Activated naive CD8-positive, alpha-beta T cell treated with anti-CD3 and anti-CD28 coated beads, Interleukin-2, amount 10 ng/mL, durations not matched to agents 7 days and 5 days (primary cell): ENCODE measurements at regions not wholly inside any gene's neighbourhood (a gene's known extent, or its start where the extent isn't known, plus 50 kb on each side); places are given as distances from the start of the nearest gene placed in this dataset.
"Not testable (repeated sequence)": the region's sequence is repeated elsewhere in the genome, so short reads cannot be mapped to it uniquely, and the experiment has no call there.

ENCODE experiments used
- ATAC-seq: fragments of 150-1000 bp; cut with Tn5 transposase; one replicate; pipeline ENCODE4 v1.10.0; 2021; ENCODE audit warnings: low read depth, moderate library complexity
- POLR2A ChIA-PET: fragments of 350-600 bp; sonication (Branson Sonifier 250); formaldehyde crosslinking; loops from one replicate; lab custom pipeline; 2021; ENCODE audit warnings: antibody characterized with exemption; lab: Charles Lee
- DNase-seq: peaks from one replicate; pipeline ENCODE4 v3.0.0; 2021
- H3K27ac Mint-ChIP-seq: one replicate; pipeline ENCODE4 v1.8.0; 2022; ENCODE audit warnings: mild to moderate bottlenecking, mixed read lengths
- H3K27me3 Mint-ChIP-seq: one replicate; pipeline ENCODE4 v1.8.0; 2022; ENCODE audit warnings: mild to moderate bottlenecking, moderate library complexity, mixed read lengths
- H3K36me3 Mint-ChIP-seq: one replicate; pipeline ENCODE4 v1.8.0; 2021; ENCODE audit warnings: mild to moderate bottlenecking, mixed read lengths
- H3K4me1 Mint-ChIP-seq: one replicate; pipeline ENCODE4 v1.8.0; 2021; ENCODE audit warnings: mixed read lengths
- H3K4me3 Mint-ChIP-seq: one replicate; pipeline ENCODE4 v1.8.0; 2022; ENCODE audit warnings: mild to moderate bottlenecking, moderate library complexity, mixed read lengths
- H3K9me3 Mint-ChIP-seq: one replicate; pipeline ENCODE4 v1.8.0; 2021; ENCODE audit warnings: mixed read lengths

DNA sequence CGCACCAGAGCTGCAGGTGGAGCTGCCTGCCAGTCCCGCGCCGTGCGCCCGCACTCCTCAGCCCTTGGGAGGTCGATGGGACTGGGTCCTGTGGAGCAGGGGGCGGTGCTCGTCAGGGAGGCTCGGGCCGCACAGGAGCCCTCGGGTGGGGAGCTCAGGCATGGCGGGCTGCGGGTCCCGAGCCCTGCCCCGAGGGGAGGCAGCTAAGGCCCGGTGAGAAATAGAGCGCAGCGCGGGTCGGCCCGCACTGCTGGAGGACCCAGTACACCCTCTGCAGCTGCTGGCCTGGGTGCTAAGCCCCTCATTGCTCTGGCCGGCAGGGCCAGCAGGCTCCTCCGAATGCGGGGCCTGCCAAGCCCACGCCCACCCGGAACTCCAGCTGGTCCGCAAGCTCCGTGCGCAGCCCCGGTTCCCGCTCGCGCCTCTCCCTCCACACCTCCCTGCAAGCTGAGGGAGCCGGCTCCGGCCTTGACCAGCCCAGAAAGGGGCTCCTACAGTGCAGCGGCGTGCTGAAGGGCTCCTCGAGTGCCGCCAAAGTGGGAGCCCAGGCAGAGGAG is 403.7 kb upstream of the KLHL1 start:
- H3K27ac Mint-ChIP-seq, H3K36me3 Mint-ChIP-seq, POLR2A ChIA-PET, DNase-seq, H3K4me3 Mint-ChIP-seq, H3K27me3 Mint-ChIP-seq, H3K4me1 Mint-ChIP-seq, ATAC-seq, H3K9me3 Mint-ChIP-seq: not testable (repeated sequence)

GRCh38 chr13:70505809-70506208 is 397.6 kb upstream of the KLHL1 start:
- no peaks in the 10 kb centered on the region for H3K4me1 Mint-ChIP-seq
- no peak overlapping the region for H3K27ac Mint-ChIP-seq
- ATAC-seq (no peak), DNase-seq (no peak)
- H3K27me3 Mint-ChIP-seq, result no peaks in the 10 kb centered on the region
- H3K36me3 Mint-ChIP-seq, result no peaks in the 10 kb centered on the region
- H3K9me3 Mint-ChIP-seq, result peaks cover 12% of the 10 kb centered on the region
- H3K4me3 Mint-ChIP-seq, result no peak overlapping the region
- POLR2A ChIA-PET, result no interaction called here

DNA sequence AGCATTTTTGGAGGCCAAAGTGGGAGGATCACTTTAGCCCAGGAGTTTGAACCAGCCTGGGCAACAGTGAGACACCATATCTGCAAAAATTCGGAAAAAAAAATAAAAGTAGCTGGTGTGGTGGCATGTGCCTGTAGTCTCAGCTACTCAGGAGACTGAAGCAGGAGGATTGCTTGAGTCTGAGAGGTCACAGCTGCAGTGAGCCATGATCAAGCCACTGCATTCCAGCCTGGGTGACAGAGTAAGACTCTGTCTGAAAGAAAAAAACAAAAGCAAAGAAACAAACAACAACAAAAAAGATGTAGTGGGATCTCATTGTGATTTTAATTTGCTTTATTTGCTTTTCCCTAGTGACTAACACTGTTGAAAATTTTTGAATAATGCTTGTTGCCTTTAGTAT is 394.7 kb upstream of the KLHL1 start:
- no peak overlapping the region for H3K4me3 Mint-ChIP-seq
- no peaks in the 10 kb centered on the region for H3K27me3 Mint-ChIP-seq
- POLR2A ChIA-PET, result no interaction called here
- H3K9me3 Mint-ChIP-seq, result peaks cover 9% of the 10 kb centered on the region
- DNase-seq (no peak), ATAC-seq (no peak)
- H3K36me3 Mint-ChIP-seq, result no peaks in the 10 kb centered on the region
- H3K4me1 Mint-ChIP-seq, result no peaks in the 10 kb centered on the region
- no peak overlapping the region for H3K27ac Mint-ChIP-seq

DNA sequence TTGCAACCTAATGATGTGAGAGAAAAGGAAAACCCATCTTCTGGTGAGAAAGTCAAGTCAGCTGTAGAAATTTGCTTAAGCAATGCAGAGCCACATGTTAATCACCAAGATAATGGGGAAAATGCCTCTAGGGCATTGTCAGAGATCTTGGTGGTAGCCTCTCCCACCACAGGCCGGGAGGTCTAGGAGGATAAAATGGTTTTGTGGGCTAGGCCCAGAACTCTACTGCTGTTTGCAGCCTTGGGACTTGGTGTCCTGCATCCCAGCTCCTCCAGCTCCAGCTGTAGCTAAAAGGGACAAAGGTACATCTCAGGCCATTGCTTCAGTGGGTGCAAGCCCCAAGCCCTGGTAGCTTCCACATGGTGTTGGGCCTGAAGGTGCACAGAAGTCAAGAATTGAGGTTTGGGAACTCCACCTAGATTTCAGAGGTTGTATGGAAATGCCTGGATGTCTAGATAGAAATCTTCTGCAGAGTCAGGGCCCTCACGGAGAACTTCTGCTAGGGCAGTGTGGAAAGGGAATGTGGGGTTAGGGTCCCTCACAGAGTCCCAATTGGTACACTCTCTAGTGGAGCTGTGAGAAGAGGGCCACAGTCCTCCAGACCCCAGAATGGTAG is 382.2 kb upstream of the KLHL1 start:
- ATAC-seq, result no peak
- no peak for DNase-seq
- H3K9me3 Mint-ChIP-seq, result peaks cover 6% of the 10 kb centered on the region
- H3K4me1 Mint-ChIP-seq, result no peaks in the 10 kb centered on the region
- no peak overlapping the region for H3K27ac Mint-ChIP-seq
- POLR2A ChIA-PET, result no interaction called here
- H3K27me3 Mint-ChIP-seq, result no peaks in the 10 kb centered on the region
- H3K4me3 Mint-ChIP-seq, result no peak overlapping the region
- no peaks in the 10 kb centered on the region for H3K36me3 Mint-ChIP-seq

DNA sequence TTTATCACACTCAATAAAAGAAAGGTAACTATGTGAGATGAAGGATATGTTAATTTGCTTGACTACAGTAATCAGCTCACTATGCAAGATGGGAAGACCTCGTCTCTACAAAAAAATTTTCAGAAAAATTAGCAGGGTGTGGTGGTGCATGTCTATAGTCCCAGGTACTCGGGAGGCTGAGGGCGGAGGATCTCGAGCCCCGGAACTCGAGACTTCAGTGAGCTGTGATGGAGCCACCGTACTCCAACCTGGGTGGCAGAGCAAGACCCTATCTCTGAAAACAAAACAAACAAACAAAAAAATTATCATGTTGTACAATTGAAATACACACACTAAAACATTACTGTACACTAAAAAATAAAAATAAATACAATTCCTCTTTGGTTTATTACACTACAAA is 376.7 kb upstream of the KLHL1 start:
- no peaks in the 10 kb centered on the region for H3K4me1 Mint-ChIP-seq
- H3K4me3 Mint-ChIP-seq, result no peak overlapping the region
- H3K27ac Mint-ChIP-seq, result no peak overlapping the region
- DNase-seq, result no peak
- H3K9me3 Mint-ChIP-seq, result peaks cover 6% of the 10 kb centered on the region
- POLR2A ChIA-PET, result no interaction called here
- no peaks in the 10 kb centered on the region for H3K36me3 Mint-ChIP-seq
- no peaks in the 10 kb centered on the region for H3K27me3 Mint-ChIP-seq
- ATAC-seq, result no peak

DNA sequence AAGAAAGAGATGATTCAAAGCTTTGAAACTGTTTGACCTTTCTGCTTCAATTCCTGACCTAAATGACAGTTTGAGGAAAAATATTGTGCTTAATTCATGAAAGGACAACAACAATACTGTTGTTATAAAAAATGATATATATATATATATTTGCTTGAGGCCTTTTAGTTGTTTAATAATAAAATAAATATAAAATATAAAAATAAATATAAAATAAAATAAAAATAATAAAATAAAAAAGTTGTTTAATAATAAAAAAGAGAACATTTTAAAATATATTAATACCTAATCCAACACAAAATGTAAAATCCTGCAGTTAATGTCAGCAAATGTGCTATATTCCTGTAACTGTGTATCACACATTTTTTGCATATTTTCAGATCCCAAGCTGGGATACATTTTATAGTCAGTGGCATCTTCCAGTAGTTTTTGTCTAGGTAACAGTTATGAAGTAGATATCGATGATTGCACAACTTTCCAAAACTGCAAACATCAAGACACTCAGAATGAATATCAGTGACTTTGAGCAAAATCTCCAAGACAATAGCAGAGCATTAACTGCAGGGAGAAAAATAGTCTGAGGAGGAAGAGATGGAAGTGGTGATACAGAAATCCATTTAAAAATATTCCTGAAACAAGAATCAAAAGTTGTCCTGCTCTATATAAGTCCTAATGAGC is 375.5 kb upstream of the KLHL1 start:
- Mint-ChIP-seq H3K27me3 (no peaks in the 10 kb centered on the region), H3K4me1 (no peaks in the 10 kb centered on the region), H3K9me3 (no peaks in the 10 kb centered on the region), H3K4me3 (no peak overlapping the region), H3K36me3 (no peaks in the 10 kb centered on the region), H3K27ac (no peak overlapping the region)
- POLR2A ChIA-PET, result no interaction called here
- DNase-seq, result no peak
- no peak for ATAC-seq

DNA sequence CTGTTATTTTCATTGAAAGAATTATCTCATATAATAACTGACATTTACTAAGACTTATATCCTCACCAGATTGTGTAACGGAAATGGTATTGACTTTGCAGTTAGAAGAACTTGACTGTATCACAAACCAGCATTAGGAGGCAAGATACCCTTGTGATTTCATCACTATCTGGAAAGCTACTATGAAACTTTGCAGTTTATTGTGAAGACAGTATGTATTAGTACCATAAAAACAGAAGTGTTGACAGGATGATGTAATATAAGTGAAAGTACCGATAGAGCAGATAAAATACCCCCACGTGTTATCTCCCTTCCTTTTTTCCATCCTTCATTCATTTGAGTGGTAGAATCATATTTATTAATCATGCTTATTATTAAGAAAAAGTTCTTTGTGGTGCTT is 365.7 kb upstream of the KLHL1 start:
- Mint-ChIP-seq H3K4me1 (no peaks in the 10 kb centered on the region), H3K4me3 (no peak overlapping the region), H3K9me3 (no peaks in the 10 kb centered on the region), H3K27ac (no peak overlapping the region), H3K27me3 (no peaks in the 10 kb centered on the region), H3K36me3 (no peaks in the 10 kb centered on the region)
- DNase-seq (no peak), ATAC-seq (no peak)
- POLR2A ChIA-PET, result no interaction called here

- Mint-ChIP-seq H3K4me1 (no peaks in the 10 kb centered on the region), H3K27me3 (no peaks in the 10 kb centered on the region), H3K36me3 (no peaks in the 10 kb centered on the region), H3K9me3 (no peaks in the 10 kb centered on the region), H3K27ac (no peak overlapping the region), H3K4me3 (no peak overlapping the region)
- ATAC-seq (no peak), DNase-seq (no peak)
- POLR2A ChIA-PET, result no interaction called here
Observed at GRCh38 chr13:70469077-70469476, 360.8 kb upstream of the KLHL1 start.

GRCh38 chr13:70457474-70457873 is 349.2 kb upstream of the KLHL1 start:
- no peaks in the 10 kb centered on the region for H3K36me3 Mint-ChIP-seq
- POLR2A ChIA-PET, result no interaction called here
- H3K27me3 Mint-ChIP-seq, result no peaks in the 10 kb centered on the region
- H3K9me3 Mint-ChIP-seq, result peaks cover 10% of the 10 kb centered on the region
- ATAC-seq, result no peak
- no peak for DNase-seq
- no peaks in the 10 kb centered on the region for H3K4me1 Mint-ChIP-seq
- no peak overlapping the region for H3K27ac Mint-ChIP-seq
- H3K4me3 Mint-ChIP-seq, result no peak overlapping the region

- no peak for ATAC-seq
Observed at GRCh38 chr13:70448820-70449219, 340.6 kb upstream of the KLHL1 start.

DNA sequence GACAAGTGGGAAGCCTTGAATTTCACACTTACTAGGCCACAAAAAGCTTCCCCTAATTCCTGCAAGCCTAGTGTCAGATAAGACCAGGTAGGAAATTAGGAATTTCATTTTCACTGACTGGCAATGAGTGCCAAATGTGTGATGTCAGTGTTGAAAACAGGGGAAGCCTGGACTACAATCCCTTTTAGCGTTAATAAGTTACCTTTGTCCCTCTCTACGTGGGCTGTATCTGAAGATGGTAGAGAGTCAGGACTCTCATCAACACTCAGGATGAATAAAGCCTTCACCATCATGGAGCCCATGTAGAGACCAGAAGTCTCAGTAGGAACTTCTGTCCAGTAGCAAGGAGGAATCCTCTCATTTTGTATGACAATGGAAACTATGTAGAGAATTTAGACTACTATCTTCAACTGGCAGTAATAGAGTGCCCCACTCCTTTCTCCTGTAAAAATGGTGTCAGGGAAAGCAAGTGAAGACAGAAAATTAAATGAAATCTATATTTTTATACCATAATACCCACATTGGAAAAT is 324.1 kb upstream of the KLHL1 start:
- H3K27me3 Mint-ChIP-seq, result no peaks in the 10 kb centered on the region
- H3K4me1 Mint-ChIP-seq, result no peaks in the 10 kb centered on the region
- POLR2A ChIA-PET, result no interaction called here
- ATAC-seq (no peak), DNase-seq (no peak)
- H3K9me3 Mint-ChIP-seq, result peaks cover 2% of the 10 kb centered on the region
- H3K27ac Mint-ChIP-seq, result no peak overlapping the region
- H3K36me3 Mint-ChIP-seq, result no peaks in the 10 kb centered on the region
- H3K4me3 Mint-ChIP-seq, result no peak overlapping the region

More at GRCh38 chr13:70448820-70449219, 340.6 kb upstream of the KLHL1 start:
- POLR2A ChIA-PET, result no interaction called here
- H3K27ac Mint-ChIP-seq, result no peak overlapping the region
- no peak overlapping the region for H3K4me3 Mint-ChIP-seq
- DNase-seq, result no peak
- H3K9me3 Mint-ChIP-seq, result no peaks in the 10 kb centered on the region
- no peaks in the 10 kb centered on the region for H3K36me3 Mint-ChIP-seq
- H3K4me1 Mint-ChIP-seq, result no peaks in the 10 kb centered on the region
- no peaks in the 10 kb centered on the region for H3K27me3 Mint-ChIP-seq

GRCh38 chr13:70430256-70430655 is 322.0 kb upstream of the KLHL1 start:
- ATAC-seq (no peak), DNase-seq (no peak)
- H3K4me1 Mint-ChIP-seq, result no peaks in the 10 kb centered on the region
- H3K4me3 Mint-ChIP-seq, result no peak overlapping the region
- peaks cover 2% of the 10 kb centered on the region for H3K9me3 Mint-ChIP-seq
- H3K27ac Mint-ChIP-seq, result no peak overlapping the region
- H3K27me3 Mint-ChIP-seq, result no peaks in the 10 kb centered on the region
- no peaks in the 10 kb centered on the region for H3K36me3 Mint-ChIP-seq
- POLR2A ChIA-PET, result no interaction called here

- Mint-ChIP-seq H3K9me3 (peaks cover 2% of the 10 kb centered on the region), H3K4me3 (no peak overlapping the region), H3K27ac (no peak overlapping the region), H3K4me1 (no peaks in the 10 kb centered on the region), H3K27me3 (no peaks in the 10 kb centered on the region), H3K36me3 (no peaks in the 10 kb centered on the region)
- ATAC-seq (no peak), DNase-seq (no peak)
- POLR2A ChIA-PET, result no interaction called here
Observed at GRCh38 chr13:70424928-70425327, 316.7 kb upstream of the KLHL1 start.

DNA sequence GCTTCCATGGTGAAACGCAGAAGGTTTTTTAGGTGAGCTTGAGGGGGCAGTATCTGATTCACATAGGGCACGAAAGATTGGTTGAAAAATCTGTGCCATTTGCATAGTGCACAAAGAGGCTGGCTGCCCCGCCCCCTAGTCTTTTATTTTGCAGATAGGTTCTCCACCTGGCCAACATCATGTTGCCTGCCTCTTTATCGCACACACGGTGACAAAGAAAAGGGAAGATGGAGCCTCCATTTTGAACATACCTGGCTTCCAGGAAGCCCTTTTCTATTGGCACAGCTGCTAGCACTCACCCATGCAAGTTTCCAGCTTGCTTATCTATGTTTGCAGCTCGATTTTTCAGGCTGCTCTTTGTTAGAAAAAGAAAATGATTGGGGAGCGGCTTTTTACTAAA is 316.2 kb upstream of the KLHL1 start:
- H3K27me3 Mint-ChIP-seq, result no peaks in the 10 kb centered on the region
- no peaks in the 10 kb centered on the region for H3K4me1 Mint-ChIP-seq
- peaks cover 2% of the 10 kb centered on the region for H3K9me3 Mint-ChIP-seq
- H3K27ac Mint-ChIP-seq, result no peak overlapping the region
- ATAC-seq (no peak), DNase-seq (no peak)
- H3K4me3 Mint-ChIP-seq, result no peak overlapping the region
- H3K36me3 Mint-ChIP-seq, result no peaks in the 10 kb centered on the region
- POLR2A ChIA-PET, result no interaction called here
